NCI-H748 (cell line): ENCODE measurements at regions not wholly inside any gene's neighbourhood (a gene's known extent, or its start where the extent isn't known, plus 50 kb on each side); places are given as distances from the start of the nearest gene placed in this dataset.
"Not testable (repeated sequence)": the region's sequence is repeated elsewhere in the genome, so short reads cannot be mapped to it uniquely, and the experiment has no call there.

Experiments used
- DNase-seq: peaks from one replicate; lab custom pipeline; 2025; ENCODE audit not compliant: unreplicated experiment; lab: John Stamatoyannopoulos, UW

- not testable (repeated sequence) for DNase-seq
Observed at GRCh38 chr4:9110700-9111099, 59.5 kb upstream of the FAM90A26 start.

DNA sequence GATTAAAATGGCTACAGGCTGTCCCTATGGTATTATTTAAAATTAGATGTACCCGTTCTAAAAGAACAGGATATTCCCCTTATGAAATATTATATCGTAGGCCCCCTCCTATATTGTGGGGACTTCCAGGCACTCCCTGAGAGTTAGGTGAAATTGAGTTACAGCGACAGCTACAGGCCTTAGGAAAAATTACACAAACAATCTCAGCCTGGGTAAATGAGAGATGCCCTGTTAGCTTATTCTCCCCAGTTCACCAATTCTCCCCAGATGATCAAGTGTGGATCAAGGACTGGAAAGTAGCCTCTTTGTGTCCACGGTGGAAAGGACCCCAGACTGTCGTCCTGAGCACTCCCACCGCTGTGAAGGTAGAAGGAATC is 67.1 kb upstream of the FAM90A26 start:
- DNase-seq, result not testable (repeated sequence)

- peak; percentile 29 for DNase-seq
Observed at GRCh38 chr4:9102471-9103147, 67.6 kb upstream of the FAM90A26 start.

DNA sequence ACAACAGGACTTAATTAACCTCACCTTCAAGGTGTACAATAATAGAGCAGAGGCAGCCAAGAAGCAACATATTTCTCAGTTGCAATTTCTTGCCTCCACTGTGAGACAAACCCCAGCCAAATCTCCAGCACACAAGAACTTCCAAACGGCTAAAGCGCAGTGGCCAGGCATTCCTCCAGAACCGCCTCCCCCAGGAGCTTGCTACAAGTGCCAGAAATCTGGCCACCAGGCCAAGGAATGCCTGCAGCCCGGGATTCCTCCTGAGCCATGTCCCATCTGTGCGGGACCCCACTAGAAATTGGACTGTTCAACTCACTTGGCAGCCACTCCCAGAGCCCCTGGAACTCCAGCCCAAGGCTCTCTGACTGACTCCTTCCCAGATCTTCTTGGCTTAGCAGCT is 73.9 kb upstream of the FAM90A26 start:
- not testable (repeated sequence) for DNase-seq

- not testable (repeated sequence) for DNase-seq
Observed at GRCh38 chr4:9078796-9079195, 91.4 kb upstream of the FAM90A26 start.

- DNase-seq, result not testable (repeated sequence)
Observed at GRCh38 chr4:9076974-9077373, 93.2 kb upstream of the FAM90A26 start.

GRCh38 chr4:9076486-9076885 is 93.7 kb upstream of the FAM90A26 start:
- DNase-seq, result not testable (repeated sequence)

GRCh38 chr4:9073371-9073770 is 96.8 kb upstream of the FAM90A26 start:
- DNase-seq, result not testable (repeated sequence)

- not testable (repeated sequence) for DNase-seq
Observed at GRCh38 chr4:9072521-9073220, 97.5 kb upstream of the FAM90A26 start.

DNA sequence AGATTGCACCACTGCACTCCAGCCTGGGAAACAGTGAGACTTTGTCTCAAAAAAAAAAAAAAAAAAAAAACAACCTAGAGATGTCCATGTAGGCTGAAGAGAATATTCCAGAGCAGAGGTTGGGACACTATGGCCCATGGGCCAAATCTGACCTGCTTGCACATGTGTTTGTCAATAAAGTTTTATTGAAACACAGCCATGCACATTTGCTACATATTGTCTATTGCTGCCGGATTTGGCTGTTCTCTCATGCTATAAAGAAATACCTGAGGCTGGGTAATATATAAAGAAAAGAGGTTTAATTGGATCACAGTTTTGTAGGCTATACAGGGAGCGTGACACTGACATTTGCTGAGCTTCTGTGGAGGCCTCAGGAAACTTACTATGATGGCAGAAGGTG is 102.3 kb upstream of the FAM90A26 start:
- not testable (repeated sequence) for DNase-seq

DNA sequence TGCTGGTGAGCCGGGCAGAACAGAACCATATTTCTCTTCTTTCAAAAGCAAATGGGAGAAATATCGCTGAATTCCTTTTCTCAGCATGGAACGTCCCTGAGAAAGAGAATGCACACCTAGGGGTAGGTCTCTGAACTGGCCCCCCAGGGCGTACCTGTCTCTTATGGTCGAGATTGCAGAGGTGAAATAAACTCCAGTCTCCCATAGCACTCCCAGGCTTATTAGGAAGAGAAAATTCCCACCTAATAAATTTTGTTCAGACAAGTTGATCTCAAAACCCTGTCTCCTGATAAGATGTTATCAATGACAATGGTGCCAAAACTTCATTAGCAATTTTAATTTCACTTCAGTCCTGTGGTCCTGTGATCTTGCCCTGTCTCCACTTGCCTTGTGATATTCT is 106.6 kb upstream of the FAM90A26 start:
- not testable (repeated sequence) for DNase-seq

- DNase-seq, result not testable (repeated sequence)
Observed at GRCh38 chr4:9024866-9025265, 145.3 kb upstream of the FAM90A26 start.

- DNase-seq, result not testable (repeated sequence)
Observed at GRCh38 chr4:9009792-9010191, 138.2 kb upstream of the HMX1 start.

DNA sequence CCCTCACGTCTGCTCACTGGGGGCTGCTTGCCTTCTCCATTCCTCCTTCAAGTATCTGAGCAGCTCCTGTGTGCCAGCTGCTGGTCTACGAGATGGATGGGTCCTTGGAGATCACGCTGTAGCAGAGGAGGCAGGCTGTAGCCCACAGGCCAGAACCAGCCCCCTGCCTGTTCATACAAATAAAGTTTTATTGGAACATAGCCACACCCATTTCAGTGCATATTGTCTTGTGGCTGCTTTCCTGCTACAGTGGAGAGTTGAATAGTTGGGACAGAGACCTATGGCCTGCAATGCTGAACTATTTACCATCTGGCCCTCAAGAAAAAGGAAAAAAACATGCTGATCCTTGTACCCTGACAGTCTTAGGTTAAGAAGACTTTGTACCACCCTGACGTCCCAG is 136.8 kb upstream of the HMX1 start:
- not testable (repeated sequence) for DNase-seq

- DNase-seq, result not testable (repeated sequence)
Observed at GRCh38 chr4:9001153-9001552, 129.5 kb upstream of the HMX1 start.

DNA sequence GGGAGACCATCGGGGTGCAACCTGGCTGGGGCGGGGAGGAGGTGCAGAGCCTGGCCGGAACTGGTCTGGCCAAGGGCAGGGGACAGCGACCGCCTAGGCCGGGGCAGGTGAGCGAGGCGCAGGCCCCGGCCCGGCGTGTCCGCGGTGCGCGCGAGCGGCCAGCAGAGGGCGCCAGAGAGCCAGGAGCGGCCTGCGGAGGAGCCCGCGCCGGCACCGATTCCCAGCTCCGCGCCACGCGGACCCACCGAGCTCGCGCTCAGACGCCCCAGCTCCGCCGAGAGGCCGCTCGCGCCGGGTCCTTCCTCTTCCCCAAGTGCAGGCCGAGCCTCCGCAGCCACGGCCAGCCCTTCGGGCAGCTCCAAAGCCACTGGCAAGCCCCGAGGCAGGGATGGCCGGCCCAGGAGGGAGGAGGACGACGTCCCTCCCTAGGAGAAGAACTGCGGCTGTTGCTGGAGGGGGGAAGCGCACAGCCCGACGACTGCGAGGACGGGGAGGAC is 128.9 kb upstream of the HMX1 start:
- DNase-seq, result peak; percentile 26

DNA sequence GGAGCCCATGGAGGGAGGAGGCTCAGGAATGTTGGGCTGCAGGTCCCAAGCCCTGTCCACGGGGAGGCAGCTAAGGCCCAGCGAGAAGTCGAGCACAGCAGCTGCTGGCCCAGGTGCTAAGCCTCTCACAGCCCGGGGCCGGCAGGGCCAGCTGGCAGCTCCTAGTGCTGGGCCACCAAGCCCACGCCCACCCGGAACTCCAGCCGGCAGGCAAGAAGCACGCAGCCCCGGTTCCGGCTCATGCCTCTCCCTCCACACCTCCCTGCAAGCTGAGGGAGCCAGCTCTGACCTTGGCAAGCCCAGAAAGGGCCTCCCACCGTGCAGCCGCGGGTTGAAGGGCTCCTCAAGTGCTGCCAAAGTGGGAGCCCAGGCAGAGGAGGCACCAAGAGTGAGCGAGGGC is 121.3 kb upstream of the HMX1 start:
- DNase-seq, result not testable (repeated sequence)

DNA sequence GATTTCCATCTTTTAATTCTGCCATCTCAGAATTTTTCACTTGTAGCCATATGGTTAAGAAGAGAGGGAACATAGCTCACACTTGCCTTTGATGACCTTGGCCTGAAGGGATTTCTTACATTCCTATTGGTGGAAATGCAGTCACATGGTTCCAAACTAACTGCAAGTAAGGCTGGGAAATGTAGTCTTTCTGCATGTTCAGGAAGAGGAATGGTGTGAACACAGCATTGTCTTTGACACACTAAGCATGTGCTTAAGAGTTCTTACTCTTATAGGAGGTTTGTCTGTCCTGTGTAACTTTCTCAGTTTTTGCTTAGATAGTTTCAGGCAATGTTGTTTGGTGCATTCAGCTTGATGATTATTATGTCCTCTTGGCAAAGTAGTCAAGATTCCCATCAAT is 119.8 kb upstream of the HMX1 start:
- not testable (repeated sequence) for DNase-seq

- not testable (repeated sequence) for DNase-seq
Observed at GRCh38 chr4:8990341-8990740, 118.7 kb upstream of the HMX1 start.

GRCh38 chr4:8985786-8986185 is 114.1 kb upstream of the HMX1 start:
- not testable (repeated sequence) for DNase-seq

- DNase-seq, result not testable (repeated sequence)
Observed at GRCh38 chr4:8984641-8985040, 113.0 kb upstream of the HMX1 start.

DNA sequence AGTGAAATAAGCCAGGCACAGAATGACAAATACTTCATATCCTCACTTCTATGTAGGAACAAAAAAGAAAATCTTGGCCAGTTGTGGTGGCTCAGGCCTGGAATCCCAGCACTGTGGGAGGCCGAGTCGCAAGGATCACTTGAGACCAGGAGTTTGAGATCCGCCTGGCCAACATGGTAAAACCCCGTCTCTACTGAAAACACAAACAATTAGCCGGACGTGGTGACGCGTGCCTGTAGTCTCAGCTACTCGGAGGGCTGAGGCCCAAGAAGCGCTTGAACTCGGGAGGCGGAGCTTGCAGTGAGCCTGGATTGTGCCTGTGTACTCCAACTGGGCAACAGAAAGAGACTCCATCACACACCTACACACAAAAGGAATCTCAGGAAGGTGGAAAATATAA is 112.3 kb upstream of the HMX1 start:
- not testable (repeated sequence) for DNase-seq
